Fibroblast of pulmonary artery (primary cell): ENCODE measurements at regions not wholly inside any gene's neighbourhood (a gene's known extent, or its start where the extent isn't known, plus 50 kb on each side); places are given as distances from the start of the nearest gene placed in this dataset.

Source experiments
- DNase-seq: peaks from one replicate; pipeline ENCODE4 v3.0.0-alpha.2; 2010; ENCODE audit warnings: low read depth
- H3K4me3 ChIP-seq: replicated peaks from 2 replicates; pipeline ENCODE4 v1.5.1; 2011; ENCODE audit warnings: low read depth, mild to moderate bottlenecking, control low read depth, low read length, moderate library complexity
- CTCF ChIP-seq: IDR thresholded peaks from 2 replicates; pipeline ENCODE4 v1.5.1; 2011; ENCODE audit warnings: mild to moderate bottlenecking, control low read depth, low read length, inconsistent platforms; ENCODE audit errors: missing control alignments

GRCh38 chr21:23108533-23108932, 2110.3 kb downstream of the NCAM2 start:
- no peak for TF ChIP-seq CTCF
- DNase-seq = no peak
- no peak overlapping the region for H3K4me3 ChIP-seq

- no peak for TF ChIP-seq CTCF
- DNase-seq = no peak
- no peak overlapping the region for H3K4me3 ChIP-seq
Observed at GRCh38 chr21:23111070-23111600, 2112.9 kb downstream of the NCAM2 start.

- DNase-seq = no peak
- no peak overlapping the region for H3K4me3 ChIP-seq
- no peak for TF ChIP-seq CTCF
Observed at GRCh38 chr21:23119491-23119890, 2121.3 kb downstream of the NCAM2 start.

GRCh38 chr21:23127973-23128372, 2129.8 kb downstream of the NCAM2 start:
- TF ChIP-seq CTCF = no peak
- no peak for DNase-seq
- no peak overlapping the region for H3K4me3 ChIP-seq

GRCh38 chr21:23130308-23130707, 2132.1 kb downstream of the NCAM2 start:
- no peak for DNase-seq
- no peak overlapping the region for H3K4me3 ChIP-seq
- no peak for TF ChIP-seq CTCF

GRCh38 chr21:23131177-23131576, 2133.0 kb downstream of the NCAM2 start:
- no peak for DNase-seq
- no peak overlapping the region for H3K4me3 ChIP-seq
- TF ChIP-seq CTCF = no peak

- no peak for TF ChIP-seq CTCF
- H3K4me3 ChIP-seq = no peak overlapping the region
- no peak for DNase-seq
Observed at GRCh38 chr21:23138797-23139196, 2140.6 kb downstream of the NCAM2 start.
